IMR-90 (cell line): ENCODE measurements at regions not wholly inside any gene's neighbourhood (a gene's known extent, or its start where the extent isn't known, plus 50 kb on each side); places are given as distances from the start of the nearest gene placed in this dataset.

ENCODE experiments used
- ATAC-seq: fragments of 200-7000 bp; cut with Tn5 transposase; 2 replicates; pipeline ENCODE4 v1.9.1; 2020; ENCODE audit warnings: low read depth, mild to moderate bottlenecking, moderate library complexity
- BruUV-seq: library from RNA; stranded (reverse); fragments of 400-500 nt; replicated peaks from 2 replicates; lab custom pipeline; 2021; lab: Mats Ljungman, UMichigan
- CTCF ChIA-PET: fragments of 300-600 bp; formaldehyde crosslinking; extraction: SDS; loops from one replicate; lab custom pipeline; 2021; ENCODE audit warnings: antibody characterized with exemption; lab: Yijun Ruan, JAX
- POLR2A ChIA-PET: fragments of 300-600 bp; sonication (Branson Sonifier 250); formaldehyde crosslinking; loops from one replicate; lab custom pipeline; 2022; ENCODE audit warnings: antibody characterized with exemption; ENCODE audit not compliant: unreplicated experiment; lab: Charles Lee
- DNase-seq: peaks from one replicate; pipeline ENCODE4 v3.0.0; 2013
- H2AFZ ChIP-seq: replicated peaks from 2 replicates; pipeline ENCODE3; 2013; ENCODE audit warnings: low read length, mild to moderate bottlenecking; ENCODE audit not compliant: poor library complexity
- H2AK5ac ChIP-seq: 2 replicates; pipeline ENCODE4 v1.6.1; 2013; ENCODE audit warnings: low read depth, low read length, inconsistent platforms
- H2AK9ac ChIP-seq: replicated peaks from 2 replicates; pipeline ENCODE3; 2013; ENCODE audit warnings: mild to moderate bottlenecking, low read depth, low read length, moderate library complexity; ENCODE audit not compliant: poor library complexity
- H2BK120ac ChIP-seq: 2 replicates; pipeline ENCODE4 v1.6.1; 2013; ENCODE audit warnings: low read depth, low read length, inconsistent platforms
- H2BK15ac ChIP-seq: 3 replicates; pipeline ENCODE4 v1.6.1; 2013; ENCODE audit warnings: low read depth, low read length, inconsistent platforms
- H2BK20ac ChIP-seq: 2 replicates; pipeline ENCODE4 v1.6.1; 2013; ENCODE audit warnings: low read depth, mild to moderate bottlenecking, inconsistent platforms, low read length, moderate library complexity
- H2BK5ac ChIP-seq: 2 replicates; pipeline ENCODE4 v1.6.1; 2013; ENCODE audit warnings: mild to moderate bottlenecking, low read depth, low read length, inconsistent platforms; ENCODE audit not compliant: poor library complexity, severe bottlenecking
- H3K14ac ChIP-seq: replicated peaks from 2 replicates; pipeline ENCODE4 v1.6.1; 2013; ENCODE audit warnings: low read depth, low read length, inconsistent platforms
- H3K18ac ChIP-seq: 2 replicates; pipeline ENCODE4 v1.6.1; 2013; ENCODE audit warnings: low read depth, low read length, control low read depth
- H3K23ac ChIP-seq: 2 replicates; pipeline ENCODE4 v1.6.1; 2013; ENCODE audit warnings: low read depth, low read length, inconsistent platforms
- H3K27ac ChIP-seq: 2 replicates; pipeline ENCODE4 v1.5.1; 2013; ENCODE audit warnings: mild to moderate bottlenecking, control low read depth, low read length; ENCODE audit not compliant: insufficient read depth
- H3K27me3 ChIP-seq: 2 replicates; pipeline ENCODE4 v1.6.1; 2013; ENCODE audit warnings: low read length; ENCODE audit not compliant: control insufficient read depth, insufficient read depth
- H3K36me3 ChIP-seq: 2 replicates; pipeline ENCODE4 v1.6.1; 2013; ENCODE audit warnings: low read length, mixed read lengths; ENCODE audit not compliant: control insufficient read depth, insufficient read depth
- H3K4ac ChIP-seq: 2 replicates; pipeline ENCODE4 v1.6.1; 2013; ENCODE audit warnings: low read depth, low read length, inconsistent platforms
- H3K4me1 ChIP-seq: 2 replicates; pipeline ENCODE4 v1.6.1; 2013; ENCODE audit warnings: low read length, mixed read lengths; ENCODE audit not compliant: control insufficient read depth, insufficient read depth
- H3K4me2 ChIP-seq: 2 replicates; pipeline ENCODE4 v1.6.1; 2013; ENCODE audit warnings: low read depth, mild to moderate bottlenecking, control low read depth, low read length, moderate library complexity
- H3K4me3 ChIP-seq: 2 replicates; pipeline ENCODE4 v1.5.1; 2013; ENCODE audit warnings: low read depth, mild to moderate bottlenecking, control low read depth, low read length, moderate library complexity; ENCODE audit not compliant: insufficient read depth
- H3K56ac ChIP-seq: 2 replicates; pipeline ENCODE4 v1.6.1; 2013; ENCODE audit warnings: low read length, inconsistent platforms; ENCODE audit not compliant: insufficient read depth; ENCODE audit errors: extremely low read depth
- H3K79me1 ChIP-seq, 2 experiments: 2 replicates each; pipeline ENCODE4 v1.6.1; 2013; ENCODE audit warnings: low read length in 2 of 2, inconsistent platforms in 1 of 2, low read depth in 1 of 2
- H3K9ac ChIP-seq: 2 replicates; pipeline ENCODE4 v1.6.1; 2013; ENCODE audit warnings: low read depth, low read length, control low read depth
- H3K9me1 ChIP-seq: 2 replicates; pipeline ENCODE4 v1.6.1; 2013; ENCODE audit warnings: low read length, inconsistent platforms; ENCODE audit not compliant: insufficient read depth
- H3K9me3 ChIP-seq: 2 replicates; pipeline ENCODE4 v1.6.1; 2013; ENCODE audit warnings: low read length; ENCODE audit not compliant: control insufficient read depth, insufficient read depth
- H4K20me1 ChIP-seq: 2 replicates; pipeline ENCODE4 v1.6.1; 2013; ENCODE audit warnings: low read length, inconsistent platforms; ENCODE audit not compliant: insufficient read depth
- H4K5ac ChIP-seq: 2 replicates; pipeline ENCODE4 v1.6.1; 2013; ENCODE audit warnings: mild to moderate bottlenecking, low read depth, low read length, control low read depth
- H4K8ac ChIP-seq, 2 experiments: 2 replicates each; pipeline ENCODE4 v1.6.1; 2013; ENCODE audit warnings: low read depth in 2 of 2, low read length in 2 of 2, control low read depth in 1 of 2, inconsistent platforms in 1 of 2
- H4K91ac ChIP-seq: 2 replicates; pipeline ENCODE4 v1.6.1; 2013; ENCODE audit warnings: low read depth, low read length, inconsistent platforms; ENCODE audit not compliant: insufficient read depth
- CEBPB ChIP-seq: IDR thresholded peaks from 2 replicates; pipeline ENCODE4 v1.6.1; 2012; ENCODE audit warnings: low read depth, low read length, improper control_type of control experiment
- MAZ ChIP-seq: IDR thresholded peaks from 2 replicates; pipeline ENCODE4 v1.6.1; 2012; ENCODE audit warnings: low read depth, mild to moderate bottlenecking, low read length, improper control_type of control experiment, moderate library complexity, borderline replicate concordance
- MXI1 ChIP-seq: IDR thresholded peaks from 2 replicates; pipeline ENCODE4 v1.6.1; 2012; ENCODE audit warnings: low read depth, mild to moderate bottlenecking, low read length, moderate library complexity, borderline replicate concordance
- WGBS, 2 experiments: methylation state at CpG; one replicate each; pipeline versions ENCODE4 v1.1.5 to v1.1.7; 2013; ENCODE audit warnings: missing lambda C conversion rate in 2 of 2; ENCODE audit not compliant: insufficient read length in 1 of 2; ENCODE audit errors: extremely low coverage in 2 of 2; 5-methylcytosine and 5-hydroxymethylcytosine counted together
- dilution Hi-C: fragments of 300-500 bp; cut with HindIII; formaldehyde crosslinking; loops from one replicate; pipeline ENCODE4 v1.14.3; 2018; ENCODE audit warnings: low sequenced_read_pairs; ENCODE audit not compliant: unreplicated experiment
- in situ Hi-C: fragments of 300-500 bp; cut with MboI; formaldehyde crosslinking; loops from 3 replicates; pipeline ENCODE4 v1.14.3; 2019; ENCODE audit warnings: low sequenced_read_pairs, inconsistent platforms, mixed read lengths
- intact Hi-C: fragments of 100-400 bp; cut with micrococcal nuclease; formaldehyde crosslinking; loops from 2 replicates; pipeline ENCODE4 v1.10.0; 2022

DNA sequence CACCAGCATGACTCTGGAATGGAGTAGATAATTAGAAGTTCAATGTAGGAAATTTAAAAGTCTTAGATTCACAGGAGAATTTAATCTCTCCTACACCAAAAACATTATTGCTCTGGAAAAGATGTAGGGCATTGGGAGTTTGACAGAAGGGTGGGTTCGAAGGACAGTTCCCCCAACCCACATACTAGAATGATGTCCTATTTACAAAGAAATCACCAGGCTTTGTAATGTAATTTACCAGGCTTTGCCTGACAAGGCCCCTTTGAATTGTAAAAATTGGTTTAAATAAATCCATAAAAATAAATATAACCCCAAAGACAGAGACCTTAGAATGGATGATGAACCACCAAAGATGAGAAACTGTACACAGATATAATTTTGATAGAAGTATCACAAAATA, 399.2 kb upstream of the GRID2 start:
- ChIA-PET POLR2A (no interaction called here), CTCF (no interaction called here)
- Histone ChIP-seq H3K4ac (no peak overlapping the region), H2AFZ (no peak overlapping the region), H2BK5ac (no peak overlapping the region), H4K20me1 (no peaks in the 10 kb centered on the region), H3K27ac (no peak overlapping the region), H3K56ac (no peak overlapping the region), H4K91ac (no peak overlapping the region), H2BK20ac (no peak overlapping the region), H3K36me3 (no peaks in the 10 kb centered on the region), H3K9me1 (no peaks in the 10 kb centered on the region), H3K4me1 (no peaks in the 10 kb centered on the region), H2AK5ac (no peak overlapping the region), H3K18ac (no peak overlapping the region), H2AK9ac (no peak overlapping the region), H3K27me3 (no peaks in the 10 kb centered on the region), H2BK15ac (no peak overlapping the region), H3K23ac (no peak overlapping the region), H4K8ac (no peak overlapping the region), H4K5ac (no peak overlapping the region), H3K9ac (no peak overlapping the region), H3K4me3 (no peak overlapping the region), H2BK120ac (no peak overlapping the region), H3K4me2 (no peak overlapping the region), H3K14ac (no peak overlapping the region), H3K9me3 (no peaks in the 10 kb centered on the region), H3K79me1 (no peaks in the 10 kb centered on the region)
- in situ Hi-C loops, result no loop called here
- no CpG with 5 or more reads among the region's 1 CpG for WGBS, 2 experiments
- ATAC-seq, result no peak
- dilution Hi-C loops, result no loop called here
- no TSS peak for BruUV-seq
- DNase-seq, result no peak
- intact Hi-C loops, result no loop called here
- TF ChIP-seq CEBPB, result no peak
- no peak for TF ChIP-seq MAZ
- no peak for TF ChIP-seq MXI1
